Activated CD4-positive, alpha-beta memory T cell treated with anti-CD3 and anti-CD28 coated beads, Interleukin-2, amount 10 ng/mL, durations not matched to agents 7 days and 5 days (primary cell): ENCODE measurements at regions not wholly inside any gene's neighbourhood (a gene's known extent, or its start where the extent isn't known, plus 50 kb on each side); places are given as distances from the start of the nearest gene placed in this dataset.
A peak's percentile ranks its signal among the peaks of the same experiment; 100 is the strongest.
"Not testable (repeated sequence)": the region's sequence is repeated elsewhere in the genome, so short reads cannot be mapped to it uniquely, and the experiment has no call there.

Experiments used
- CTCF ChIA-PET: fragments of 350-600 bp; sonication (Branson Sonifier 250); formaldehyde crosslinking; loops from one replicate; lab custom pipeline; 2021; ENCODE audit warnings: antibody characterized with exemption, inconsistent platforms; lab: Charles Lee
- POLR2A ChIA-PET: fragments of 350-600 bp; sonication (Branson Sonifier 250); formaldehyde crosslinking; loops from one replicate; lab custom pipeline; 2021; ENCODE audit warnings: antibody characterized with exemption; lab: Charles Lee
- DNase-seq: peaks from one replicate; pipeline ENCODE4 v3.0.0-alpha.2; 2020
- H3K27ac Mint-ChIP-seq: one replicate; pipeline ENCODE4 v1.8.0; 2021; ENCODE audit warnings: mild to moderate bottlenecking, mixed read lengths
- H3K27me3 Mint-ChIP-seq: one replicate; pipeline ENCODE4 v1.8.0; 2021; ENCODE audit warnings: mixed read lengths
- H3K36me3 Mint-ChIP-seq: one replicate; pipeline ENCODE4 v1.8.0; 2021; ENCODE audit warnings: low read depth, mixed read lengths
- H3K4me1 Mint-ChIP-seq: one replicate; pipeline ENCODE4 v1.8.0; 2021; ENCODE audit warnings: mixed read lengths
- H3K4me3 Mint-ChIP-seq: one replicate; pipeline ENCODE4 v1.8.0; 2021; ENCODE audit warnings: mild to moderate bottlenecking, mixed read lengths
- H3K9me3 Mint-ChIP-seq: one replicate; pipeline ENCODE4 v1.8.0; 2021; ENCODE audit warnings: mixed read lengths

- Mint-ChIP-seq H3K4me3 (no peak overlapping the region), H3K36me3 (no peaks in the 10 kb centered on the region), H3K4me1 (no peaks in the 10 kb centered on the region), H3K27me3 (peaks cover 2% of the 10 kb centered on the region), H3K9me3 (no peaks in the 10 kb centered on the region), H3K27ac (no peak overlapping the region)
- ChIA-PET POLR2A (no interaction called here), CTCF (no interaction called here)
- no peak for DNase-seq
These were observed 349.8 kb downstream of the DLEU7 start for GRCh38 chr13:50493683-50494082.

GRCh38 chr13:50494138-50494537 lies 349.4 kb downstream of the DLEU7 start:
- ChIA-PET POLR2A (no interaction called here), CTCF (no interaction called here)
- Mint-ChIP-seq H3K4me3 (no peak overlapping the region), H3K4me1 (no peaks in the 10 kb centered on the region), H3K27ac (no peak overlapping the region), H3K36me3 (no peaks in the 10 kb centered on the region), H3K27me3 (peaks cover 2% of the 10 kb centered on the region), H3K9me3 (no peaks in the 10 kb centered on the region)
- no peak for DNase-seq

- POLR2A ChIA-PET, H3K9me3 Mint-ChIP-seq, H3K4me3 Mint-ChIP-seq, H3K27me3 Mint-ChIP-seq, CTCF ChIA-PET, H3K36me3 Mint-ChIP-seq, H3K27ac Mint-ChIP-seq, H3K4me1 Mint-ChIP-seq, DNase-seq: not testable (repeated sequence)
These were observed 340.3 kb downstream of the DLEU7 start for GRCh38 chr13:50503212-50503611.

GRCh38 chr13:50509167-50509566 lies 334.3 kb downstream of the DLEU7 start:
- H3K27me3 Mint-ChIP-seq = peaks cover 1% of the 10 kb centered on the region
- no peaks in the 10 kb centered on the region for H3K36me3 Mint-ChIP-seq
- no peak overlapping the region for H3K27ac Mint-ChIP-seq
- H3K4me3 Mint-ChIP-seq = no peak overlapping the region
- ChIA-PET POLR2A (no interaction called here), CTCF (no interaction called here)
- no peak for DNase-seq
- no peaks in the 10 kb centered on the region for H3K4me1 Mint-ChIP-seq
- H3K9me3 Mint-ChIP-seq = peaks cover 2% of the 10 kb centered on the region

- Mint-ChIP-seq H3K36me3 (no peaks in the 10 kb centered on the region), H3K4me3 (no peak overlapping the region), H3K4me1 (no peaks in the 10 kb centered on the region), H3K27ac (no peak overlapping the region), H3K27me3 (peaks cover 1% of the 10 kb centered on the region), H3K9me3 (peaks cover 2% of the 10 kb centered on the region)
- no peak for DNase-seq
- POLR2A ChIA-PET = no interaction called here
- CTCF ChIA-PET = no interaction called here
These were observed 333.6 kb downstream of the DLEU7 start for GRCh38 chr13:50509771-50510441.

- DNase-seq, H3K9me3 Mint-ChIP-seq, POLR2A ChIA-PET, H3K4me1 Mint-ChIP-seq, H3K4me3 Mint-ChIP-seq, H3K27ac Mint-ChIP-seq, CTCF ChIA-PET, H3K36me3 Mint-ChIP-seq, H3K27me3 Mint-ChIP-seq: not testable (repeated sequence)
These were observed 332.5 kb downstream of the DLEU7 start for GRCh38 chr13:50510885-50511545.

GRCh38 chr13:50511877-50512341 lies 331.6 kb downstream of the DLEU7 start:
- no peak for DNase-seq
- no peak overlapping the region for H3K4me3 Mint-ChIP-seq
- no peaks in the 10 kb centered on the region for H3K36me3 Mint-ChIP-seq
- H3K27me3 Mint-ChIP-seq = peaks cover 1% of the 10 kb centered on the region
- CTCF ChIA-PET = interaction anchor here (0.7 to 1.8 kb wide), 3 partner anchors 400 to 576 kb away, joined by 4 to 9 read pairs (median 4); partner anchors contain the start of gene SPRYD7
- POLR2A ChIA-PET = interaction anchor here (0.8 to 1.6 kb wide), 7 partner anchors 14 to 430 kb away, joined by 3 to 7 read pairs (median 4); no protein-coding TSS in a partner anchor
- H3K9me3 Mint-ChIP-seq = peaks cover 2% of the 10 kb centered on the region
- no peak overlapping the region for H3K27ac Mint-ChIP-seq
- no peaks in the 10 kb centered on the region for H3K4me1 Mint-ChIP-seq

GRCh38 chr13:50512474-50513299 lies 330.8 kb downstream of the DLEU7 start:
- CTCF ChIA-PET = interaction anchor here (0.7 to 1.8 kb wide), 4 partner anchors 399 to 576 kb away, joined by 4 to 9 read pairs (median 4); partner anchors contain the start of gene SPRYD7
- no peaks in the 10 kb centered on the region for H3K36me3 Mint-ChIP-seq
- H3K27ac Mint-ChIP-seq = no peak overlapping the region
- peaks cover 2% of the 10 kb centered on the region for H3K4me1 Mint-ChIP-seq
- peak; percentile 60 for DNase-seq
- H3K4me3 Mint-ChIP-seq = no peak overlapping the region
- peaks cover under 1% of the 10 kb centered on the region for H3K27me3 Mint-ChIP-seq
- POLR2A ChIA-PET = interaction anchor here (0.8 to 1.6 kb wide), 7 partner anchors 13 to 430 kb away, joined by 3 to 7 read pairs (median 4); no protein-coding TSS in a partner anchor
- H3K9me3 Mint-ChIP-seq = peaks cover 2% of the 10 kb centered on the region

- H3K27me3 Mint-ChIP-seq = no peaks in the 10 kb centered on the region
- peaks cover 2% of the 10 kb centered on the region for H3K9me3 Mint-ChIP-seq
- no peak overlapping the region for H3K4me3 Mint-ChIP-seq
- no peak for DNase-seq
- ChIA-PET POLR2A (interaction anchor here (1.4 kb wide), 1 partner anchor 388 kb away, joined by 4 read pairs; no protein-coding TSS in a partner anchor), CTCF (interaction anchor here (1.6 to 1.8 kb wide), 2 partner anchors 398 to 430 kb away, joined by 4 to 9 read pairs; no protein-coding TSS in a partner anchor)
- peaks cover 2% of the 10 kb centered on the region for H3K4me1 Mint-ChIP-seq
- H3K27ac Mint-ChIP-seq = no peak overlapping the region
- no peaks in the 10 kb centered on the region for H3K36me3 Mint-ChIP-seq
These were observed 330.1 kb downstream of the DLEU7 start for GRCh38 chr13:50513300-50513877.

- ChIA-PET CTCF (no interaction called here), POLR2A (no interaction called here)
- no peak for DNase-seq
- Mint-ChIP-seq H3K4me3 (no peak overlapping the region), H3K9me3 (peaks cover 2% of the 10 kb centered on the region), H3K27me3 (no peaks in the 10 kb centered on the region), H3K36me3 (no peaks in the 10 kb centered on the region), H3K4me1 (peaks cover 6% of the 10 kb centered on the region), H3K27ac (no peak overlapping the region)
These were observed 329.2 kb downstream of the DLEU7 start for GRCh38 chr13:50514249-50514648.

- H3K27ac Mint-ChIP-seq = no peak overlapping the region
- no peak for DNase-seq
- H3K27me3 Mint-ChIP-seq = no peaks in the 10 kb centered on the region
- CTCF ChIA-PET = no interaction called here
- peaks cover 8% of the 10 kb centered on the region for H3K4me1 Mint-ChIP-seq
- no peaks in the 10 kb centered on the region for H3K9me3 Mint-ChIP-seq
- POLR2A ChIA-PET = no interaction called here
- H3K36me3 Mint-ChIP-seq = no peaks in the 10 kb centered on the region
- no peak overlapping the region for H3K4me3 Mint-ChIP-seq
These were observed 325.4 kb downstream of the DLEU7 start for GRCh38 chr13:50518131-50518530.

- DNase-seq = no peak
- Mint-ChIP-seq H3K9me3 (no peaks in the 10 kb centered on the region), H3K4me1 (peaks cover 8% of the 10 kb centered on the region), H3K36me3 (no peaks in the 10 kb centered on the region), H3K4me3 (no peak overlapping the region), H3K27ac (no peak overlapping the region), H3K27me3 (no peaks in the 10 kb centered on the region)
- ChIA-PET CTCF (no interaction called here), POLR2A (no interaction called here)
These were observed 324.7 kb downstream of the DLEU7 start for GRCh38 chr13:50518781-50519201.
